ENCODE measurements at regions not wholly inside any gene's neighbourhood (a gene's known extent, or its start where the extent isn't known, plus 50 kb on each side); places are given as distances from the start of the nearest gene placed in this dataset.
A peak's percentile ranks its signal among the peaks of the same experiment; 100 is the strongest.

GRCh38 chr12:75892731-75893408 lies 138.7 kb downstream of the PHLDA1 start:
- H3K4me1 ChIP-seq, result peaks cover 4 to 25% of the 10 kb centered on the region in 2 donors
- no peak overlapping the region for H3K4me3 ChIP-seq (replicated peaks in 1 of 3)
- no peaks in the 10 kb centered on the region for H3K9me3 ChIP-seq
- no peak overlapping the region for H3K27ac ChIP-seq
- WGBS, 2 donors, result 91 to 94% methylated on average over 5 of the region's 5 CpGs
- TF ChIP-seq CTCF (IDR thresholded peaks at IDR 0.05) (no peak), POLR2A (IDR thresholded peaks at IDR 0.05) (no peak)
- H3K27me3 ChIP-seq, result no peaks in the 10 kb centered on the region
- intact Hi-C loops (cut with DNase I), result no loop called here
- H3K36me3 ChIP-seq, result no peaks in the 10 kb centered on the region
- no peak for DNase-seq

GRCh38 chr12:75891072-75891471 lies 140.5 kb downstream of the PHLDA1 start:
- peak; percentile 39 to 40 for DNase-seq

GRCh38 chr12:75890660-75891059 lies 140.9 kb downstream of the PHLDA1 start:
- TF ChIP-seq POLR2A (IDR thresholded peaks at IDR 0.05), result no peak
- no peak for TF ChIP-seq CTCF (IDR thresholded peaks at IDR 0.05)
- WGBS, 2 donors, result 95% methylated on average over 2 of the region's 2 CpGs
- Histone ChIP-seq H3K27me3 (no peaks in the 10 kb centered on the region), H3K4me3 (replicated peaks in 1 of 3) (no peak overlapping the region), H3K4me1 (peaks cover 4 to 25% of the 10 kb centered on the region in 2 donors), H3K9me3 (no peaks in the 10 kb centered on the region), H3K36me3 (no peaks in the 10 kb centered on the region), H3K27ac (no peak overlapping the region)
- intact Hi-C loops (cut with DNase I), result no loop called here
- DNase-seq, result no peak

More at GRCh38 chr12:75891072-75891471, 140.5 kb downstream of the PHLDA1 start:
- Histone ChIP-seq H3K4me3 (replicated peaks in 1 of 3) (no peak overlapping the region), H3K9me3 (no peaks in the 10 kb centered on the region), H3K27ac (no peak overlapping the region), H3K27me3 (no peaks in the 10 kb centered on the region), H3K4me1 (peaks cover 4 to 25% of the 10 kb centered on the region in 2 donors), H3K36me3 (no peaks in the 10 kb centered on the region)
- TF ChIP-seq POLR2A (IDR thresholded peaks at IDR 0.05), result no peak
- TF ChIP-seq CTCF (IDR thresholded peaks at IDR 0.05), result no peak
- intact Hi-C loops (cut with DNase I), result no loop called here
- 69 to 73% methylated on average over 3 of the region's 3 CpGs for WGBS, 2 donors

- no peaks in the 10 kb centered on the region for H3K27me3 ChIP-seq
- H3K4me1 ChIP-seq, result peaks cover 4 to 22% of the 10 kb centered on the region in 2 donors
- H3K9me3 ChIP-seq, result no peaks in the 10 kb centered on the region
- no peak overlapping the region for H3K27ac ChIP-seq
- DNase-seq, result no peak
- no peaks in the 10 kb centered on the region for H3K36me3 ChIP-seq
- TF ChIP-seq CTCF (IDR thresholded peaks at IDR 0.05) (no peak), POLR2A (IDR thresholded peaks at IDR 0.05) (no peak)
- intact Hi-C loops (cut with DNase I), result no loop called here
- H3K4me3 ChIP-seq (replicated peaks in 1 of 3), result no peak overlapping the region
Observed at GRCh38 chr12:75890141-75890540, 141.4 kb downstream of the PHLDA1 start.

- WGBS, 2 donors, result 49 to 52% methylated on average over 11 of the region's 11 CpGs
- Histone ChIP-seq H3K4me3 (replicated peaks in 1 of 3) (no peak overlapping the region), H3K9me3 (no peaks in the 10 kb centered on the region), H3K36me3 (no peaks in the 10 kb centered on the region), H3K27me3 (no peaks in the 10 kb centered on the region), H3K27ac (no peak overlapping the region), H3K4me1 (peaks cover 4 to 19% of the 10 kb centered on the region in 2 donors)
- TF ChIP-seq CTCF (IDR thresholded peaks at IDR 0.05) (no peak), POLR2A (IDR thresholded peaks at IDR 0.05) (no peak)
- DNase-seq, result peak; percentile 28 to 29
- intact Hi-C loops (cut with DNase I), result no loop called here
Observed at GRCh38 chr12:75888874-75889613, 142.5 kb downstream of the PHLDA1 start.

All from thyroid gland (tissue), 4 donors.